ES-I3 (cell line): ENCODE measurements at regions not wholly inside any gene's neighbourhood (a gene's known extent, or its start where the extent isn't known, plus 50 kb on each side); places are given as distances from the start of the nearest gene placed in this dataset.

Source experiments
- H3K36me3 ChIP-seq: 2 replicates; pipeline ENCODE4 v1.6.1; 2013; ENCODE audit warnings: mild to moderate bottlenecking, low read length, control low read depth, moderate library complexity; ENCODE audit not compliant: insufficient read depth
- H3K4me1 ChIP-seq: 2 replicates; pipeline ENCODE4 v1.6.1; 2013; ENCODE audit warnings: mild to moderate bottlenecking, control low read depth, low read length; ENCODE audit not compliant: insufficient read depth
- H3K9ac ChIP-seq: 2 replicates; pipeline ENCODE4 v1.6.1; 2013; ENCODE audit warnings: low read depth, mild to moderate bottlenecking, low read length, moderate library complexity
- H3K9me3 ChIP-seq: 2 replicates; pipeline ENCODE4 v1.6.1; 2013; ENCODE audit warnings: mild to moderate bottlenecking, low read length, moderate library complexity; ENCODE audit not compliant: control insufficient read depth, insufficient read depth

GRCh38 chr13:82688400-82688994, 1193.8 kb downstream of the SLITRK1 start:
- Histone ChIP-seq H3K9me3 (no peaks in the 10 kb centered on the region), H3K4me1 (no peaks in the 10 kb centered on the region), H3K9ac (no peak overlapping the region), H3K36me3 (no peaks in the 10 kb centered on the region)

- Histone ChIP-seq H3K9ac (no peak overlapping the region), H3K4me1 (no peaks in the 10 kb centered on the region), H3K36me3 (no peaks in the 10 kb centered on the region), H3K9me3 (no peaks in the 10 kb centered on the region; the same call in 1 of the 2 replicates)
These were observed 1194.4 kb downstream of the SLITRK1 start for GRCh38 chr13:82687884-82688283.

- Histone ChIP-seq H3K4me1 (peaks cover 3% of the 10 kb centered on the region; the same call in 1 of the 2 replicates), H3K9ac (no peak overlapping the region), H3K9me3 (peaks cover 5% of the 10 kb centered on the region; the same call in 1 of the 2 replicates), H3K36me3 (no peaks in the 10 kb centered on the region)
These were observed 1200.7 kb downstream of the SLITRK1 start for GRCh38 chr13:82681535-82681934.

- Histone ChIP-seq H3K9me3 (peaks cover 5% of the 10 kb centered on the region; the same call in 1 of the 2 replicates), H3K4me1 (peaks cover 5% of the 10 kb centered on the region; the same call in 1 of the 2 replicates), H3K9ac (no peak overlapping the region), H3K36me3 (no peaks in the 10 kb centered on the region)
These were observed 1204.2 kb downstream of the SLITRK1 start for GRCh38 chr13:82678052-82678451.

GRCh38 chr13:82675024-82675423, 1207.2 kb downstream of the SLITRK1 start:
- no peak overlapping the region for H3K9ac ChIP-seq
- H3K4me1 ChIP-seq: 0 out of 2 replicates have a peak, but pooled peaks cover 2% of the 10 kb centered on the region
- H3K9me3 ChIP-seq: peaks cover 5% of the 10 kb centered on the region; the same call in 1 of the 2 replicates
- H3K36me3 ChIP-seq: no peaks in the 10 kb centered on the region

- Histone ChIP-seq H3K9ac (no peak overlapping the region), H3K9me3 (peaks cover 5% of the 10 kb centered on the region; the same call in 1 of the 2 replicates), H3K4me1 (0 out of 2 replicates have a peak, but pooled peaks cover 2% of the 10 kb centered on the region), H3K36me3 (no peaks in the 10 kb centered on the region)
These were observed 1207.7 kb downstream of the SLITRK1 start for GRCh38 chr13:82674546-82674945.

- H3K36me3 ChIP-seq: no peaks in the 10 kb centered on the region
- 0 out of 2 replicates have a peak, but pooled peaks cover 2% of the 10 kb centered on the region for H3K4me1 ChIP-seq
- H3K9ac ChIP-seq: no peak overlapping the region
- peaks cover 1% of the 10 kb centered on the region; the same call in 1 of the 2 replicates for H3K9me3 ChIP-seq
These were observed 1210.0 kb downstream of the SLITRK1 start for GRCh38 chr13:82672248-82672647.

GRCh38 chr13:82664183-82664582, 1218.1 kb downstream of the SLITRK1 start:
- no peak overlapping the region for H3K9ac ChIP-seq
- H3K9me3 ChIP-seq: no peaks in the 10 kb centered on the region
- no peaks in the 10 kb centered on the region for H3K36me3 ChIP-seq
- no peaks in the 10 kb centered on the region for H3K4me1 ChIP-seq

- Histone ChIP-seq H3K4me1 (no peaks in the 10 kb centered on the region), H3K36me3 (no peaks in the 10 kb centered on the region), H3K9me3 (no peaks in the 10 kb centered on the region), H3K9ac (no peak overlapping the region)
These were observed 1221.1 kb downstream of the SLITRK1 start for GRCh38 chr13:82661126-82661525.

GRCh38 chr13:82658811-82659210, 1223.5 kb downstream of the SLITRK1 start:
- H3K36me3 ChIP-seq: no peaks in the 10 kb centered on the region
- no peaks in the 10 kb centered on the region for H3K4me1 ChIP-seq
- no peak overlapping the region for H3K9ac ChIP-seq

GRCh38 chr13:82657471-82657870, 1224.8 kb downstream of the SLITRK1 start:
- Histone ChIP-seq H3K9me3 (no peaks in the 10 kb centered on the region), H3K9ac (no peak overlapping the region), H3K4me1 (no peaks in the 10 kb centered on the region), H3K36me3 (no peaks in the 10 kb centered on the region)

More at GRCh38 chr13:82658811-82659210, 1223.5 kb downstream of the SLITRK1 start:
- no peaks in the 10 kb centered on the region for H3K9me3 ChIP-seq

- no peaks in the 10 kb centered on the region for H3K9me3 ChIP-seq
- H3K36me3 ChIP-seq: no peaks in the 10 kb centered on the region
- no peaks in the 10 kb centered on the region for H3K4me1 ChIP-seq
- H3K9ac ChIP-seq: no peak overlapping the region
These were observed 1227.1 kb downstream of the SLITRK1 start for GRCh38 chr13:82654861-82655855.

- Histone ChIP-seq H3K4me1 (no peaks in the 10 kb centered on the region), H3K9ac (no peak overlapping the region), H3K36me3 (no peaks in the 10 kb centered on the region), H3K9me3 (no peaks in the 10 kb centered on the region)
These were observed 1228.1 kb downstream of the SLITRK1 start for GRCh38 chr13:82654143-82654542.

GRCh38 chr13:82647540-82647939, 1234.7 kb downstream of the SLITRK1 start:
- Histone ChIP-seq H3K9ac (no peak overlapping the region), H3K4me1 (no peaks in the 10 kb centered on the region), H3K9me3 (no peaks in the 10 kb centered on the region), H3K36me3 (no peaks in the 10 kb centered on the region)
